GM23338 (cell line): ENCODE measurements at regions not wholly inside any gene's neighbourhood (a gene's known extent, or its start where the extent isn't known, plus 50 kb on each side); places are given as distances from the start of the nearest gene placed in this dataset.

Experiments used
- ATAC-seq: fragments of 200-7000 bp; cut with Tn5 transposase; 3 replicates; pipeline ENCODE4 v1.9.1; 2020
- DNase-seq: peaks from one replicate; pipeline ENCODE4 v3.0.0-alpha.2; 2015; ENCODE audit warnings: low spot score
- H2AFZ ChIP-seq: fragments of 200-600 bp; sonication (generic); 2 replicates; pipeline ENCODE4 v1.8.0; 2016; ENCODE audit warnings: antibody characterized with exemption, mild to moderate bottlenecking, moderate library complexity
- H3F3A ChIP-seq: fragments of 200-600 bp; sonication (generic); replicated peaks from 2 replicates; pipeline ENCODE4 v1.8.0; 2017; ENCODE audit warnings: antibody characterized with exemption, mixed run types, low read depth
- H3K27ac ChIP-seq: fragments of 200-600 bp; sonication (generic); 2 replicates; pipeline ENCODE4 v1.6.1; 2016; ENCODE audit warnings: low read depth
- H3K27me3 ChIP-seq: fragments of 200-600 bp; sonication (generic); 2 replicates; pipeline ENCODE4 v1.8.0; 2016; ENCODE audit warnings: mild to moderate bottlenecking, mixed run types, moderate library complexity; ENCODE audit not compliant: insufficient read depth
- H3K36me3 ChIP-seq: fragments of 200-600 bp; sonication (generic); 2 replicates; pipeline ENCODE4 v1.8.0; 2016; ENCODE audit warnings: mild to moderate bottlenecking; ENCODE audit not compliant: insufficient read depth
- H3K4me1 ChIP-seq: fragments of 200-600 bp; sonication (generic); 2 replicates; pipeline ENCODE4 v1.8.0; 2016; ENCODE audit warnings: mild to moderate bottlenecking, moderate library complexity; ENCODE audit not compliant: insufficient read depth
- H3K4me2 ChIP-seq: fragments of 200-600 bp; sonication (generic); 2 replicates; pipeline ENCODE4 v1.7.1; 2017; ENCODE audit warnings: mixed run types
- H3K4me3 ChIP-seq: fragments of 200-600 bp; sonication (generic); 2 replicates; pipeline ENCODE4 v1.6.1; 2016; ENCODE audit warnings: mixed run types
- H3K79me2 ChIP-seq: fragments of 200-600 bp; sonication (generic); replicated peaks from 2 replicates; pipeline ENCODE4 v1.8.0; 2017; ENCODE audit warnings: mild to moderate bottlenecking; ENCODE audit not compliant: insufficient read depth
- H3K9me2 ChIP-seq: fragments of 200-600 bp; sonication (generic); 2 replicates; pipeline ENCODE4 v1.8.0; 2017; ENCODE audit not compliant: insufficient read depth
- H4K20me1 ChIP-seq: fragments of 200-600 bp; sonication (generic); replicated peaks from 2 replicates; pipeline ENCODE4 v1.8.0; 2017; ENCODE audit warnings: mild to moderate bottlenecking; ENCODE audit not compliant: insufficient read depth
- H3K27ac Mint-ChIP-seq: 2 replicates; pipeline ENCODE4 v1.8.0; 2020; ENCODE audit warnings: inconsistent platforms, mild to moderate bottlenecking, moderate library complexity, mixed read lengths
- H3K27me3 Mint-ChIP-seq: 3 replicates; pipeline ENCODE4 v1.8.0; 2022; ENCODE audit warnings: low read depth, mild to moderate bottlenecking, moderate library complexity, mixed read lengths, inconsistent platforms; ENCODE audit not compliant: insufficient read depth, poor library complexity
- H3K36me3 Mint-ChIP-seq: 3 replicates; pipeline ENCODE4 v1.8.0; 2021; ENCODE audit warnings: low read depth, mild to moderate bottlenecking, inconsistent platforms, moderate library complexity, mixed read lengths
- H3K4me1 Mint-ChIP-seq: 3 replicates; pipeline ENCODE4 v1.8.0; 2020; ENCODE audit warnings: mild to moderate bottlenecking, inconsistent platforms, mixed read lengths
- H3K4me3 Mint-ChIP-seq: 3 replicates; pipeline ENCODE4 v1.8.0; 2021; ENCODE audit warnings: moderate library complexity, mild to moderate bottlenecking, inconsistent platforms, mixed read lengths
- H3K9me3 Mint-ChIP-seq: 3 replicates; pipeline ENCODE4 v1.8.0; 2020; ENCODE audit warnings: moderate library complexity, mild to moderate bottlenecking, inconsistent platforms, mixed read lengths
- CREB1 ChIP-seq: fragments of 250-450 bp; sonication (Bioruptor Pico); IDR thresholded peaks from 2 replicates; pipeline ENCODE4 v1.5.0; 2020; ENCODE audit warnings: low read depth, mild to moderate bottlenecking, moderate library complexity
- CTCF ChIP-seq, 2 experiments: fragments of 200-600 bp in 1 of 2; sonication (generic) in 1 of 2; conservative IDR thresholded peaks; 2 replicates each; pipeline versions ENCODE4 v1.5.1 to v1.6.1; 2016 to 2017; ENCODE audit warnings: antibody characterized with exemption in 2 of 2, low read depth in 2 of 2, mild to moderate bottlenecking in 2 of 2, moderate library complexity in 1 of 2
- EZH2phosphoT487 ChIP-seq: fragments of 200-600 bp; sonication (generic); IDR thresholded peaks from one replicate; pipeline ENCODE4 v1.8.1; 2018; ENCODE audit warnings: antibody characterized with exemption; ENCODE audit not compliant: unreplicated experiment
- STAT1 ChIP-seq: IDR thresholded peaks from one replicate; pipeline ENCODE4 v1.6.1; 2016; ENCODE audit warnings: antibody characterized with exemption; ENCODE audit not compliant: unreplicated experiment
- ZNF114 ChIP-seq: fragments of 250-450 bp; sonication (Bioruptor Pico); IDR thresholded peaks from 2 replicates; pipeline ENCODE4 v1.5.0; 2020; ENCODE audit warnings: mild to moderate bottlenecking, moderate library complexity
- ZNF331 ChIP-seq: fragments of 250-450 bp; sonication (Bioruptor Pico); IDR thresholded peaks from 2 replicates; pipeline ENCODE4 v1.5.0; 2020; ENCODE audit warnings: low read depth, mild to moderate bottlenecking, moderate library complexity
- ZNF462 ChIP-seq: fragments of 250-450 bp; sonication (Bioruptor Pico); IDR thresholded peaks from 2 replicates; pipeline ENCODE4 v1.5.0; 2020; ENCODE audit warnings: mild to moderate bottlenecking, moderate library complexity

- Histone ChIP-seq H3K79me2 (no peaks in the 10 kb centered on the region), H3K27ac (no peak overlapping the region), H3K9me2 (no peaks in the 10 kb centered on the region), H2AFZ (no peak overlapping the region), H3F3A (no peaks in the 10 kb centered on the region), H3K4me2 (no peak overlapping the region), H3K36me3 (no peaks in the 10 kb centered on the region), H3K4me3 (no peak overlapping the region), H3K4me1 (no peaks in the 10 kb centered on the region), H4K20me1 (no peaks in the 10 kb centered on the region), H3K27me3 (no peaks in the 10 kb centered on the region)
- H3K4me1 Mint-ChIP-seq = peaks cover 5% of the 10 kb centered on the region; the same call in 2 of the 3 replicates
- TF ChIP-seq STAT1 (no peak), EZH2phosphoT487 (no peak), ZNF114 (CRISPR knock-in tag) (no peak), CTCF (conservative IDR thresholded peaks at IDR 0.05; ENCODE audit: low read depth in 2 of 2) (no peak), CREB1 (CRISPR knock-in tag) (no peak), ZNF462 (CRISPR knock-in tag) (no peak), ZNF331 (CRISPR knock-in tag) (no peak)
- H3K9me3 Mint-ChIP-seq = no peaks in the 10 kb centered on the region
- no peak overlapping the region for H3K4me3 Mint-ChIP-seq
- no peak overlapping the region for H3K27ac Mint-ChIP-seq
- ATAC-seq = no peak
- no peak for DNase-seq
- H3K27me3 Mint-ChIP-seq = no peaks in the 10 kb centered on the region
- H3K36me3 Mint-ChIP-seq = no peaks in the 10 kb centered on the region
Measured at GRCh38 chr4:187477224-187477623, 518.3 kb upstream of the ZFP42 start.
